ENCODE measurements at regions not wholly inside any gene's neighbourhood (a gene's known extent, or its start where the extent isn't known, plus 50 kb on each side); places are given as distances from the start of the nearest gene placed in this dataset.

DNA sequence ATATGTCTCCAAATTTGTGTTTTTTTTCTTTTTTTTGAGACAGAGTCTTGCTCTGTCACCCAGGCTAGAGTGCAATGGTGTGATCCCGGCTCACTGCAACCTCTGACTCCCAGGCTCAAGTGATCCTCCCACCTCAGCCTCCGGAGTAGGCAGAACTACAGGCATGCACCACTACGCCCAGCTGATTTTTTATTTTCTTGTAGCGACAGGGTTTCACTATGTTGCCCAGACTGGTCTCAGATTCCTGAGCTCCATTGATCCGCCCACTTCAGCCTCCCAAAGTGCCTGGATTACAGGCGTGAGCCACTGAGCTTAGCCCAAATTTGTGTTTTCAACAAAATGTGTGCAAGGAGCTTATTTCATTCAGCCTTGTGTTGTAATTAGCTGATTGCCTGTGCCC lies 59.0 kb upstream of the IFFO2 start:
- TF ChIP-seq EZH2 (IDR thresholded peaks at IDR 0.05; ENCODE audit: low read depth) = no peak
- TF ChIP-seq, protein P1, sequence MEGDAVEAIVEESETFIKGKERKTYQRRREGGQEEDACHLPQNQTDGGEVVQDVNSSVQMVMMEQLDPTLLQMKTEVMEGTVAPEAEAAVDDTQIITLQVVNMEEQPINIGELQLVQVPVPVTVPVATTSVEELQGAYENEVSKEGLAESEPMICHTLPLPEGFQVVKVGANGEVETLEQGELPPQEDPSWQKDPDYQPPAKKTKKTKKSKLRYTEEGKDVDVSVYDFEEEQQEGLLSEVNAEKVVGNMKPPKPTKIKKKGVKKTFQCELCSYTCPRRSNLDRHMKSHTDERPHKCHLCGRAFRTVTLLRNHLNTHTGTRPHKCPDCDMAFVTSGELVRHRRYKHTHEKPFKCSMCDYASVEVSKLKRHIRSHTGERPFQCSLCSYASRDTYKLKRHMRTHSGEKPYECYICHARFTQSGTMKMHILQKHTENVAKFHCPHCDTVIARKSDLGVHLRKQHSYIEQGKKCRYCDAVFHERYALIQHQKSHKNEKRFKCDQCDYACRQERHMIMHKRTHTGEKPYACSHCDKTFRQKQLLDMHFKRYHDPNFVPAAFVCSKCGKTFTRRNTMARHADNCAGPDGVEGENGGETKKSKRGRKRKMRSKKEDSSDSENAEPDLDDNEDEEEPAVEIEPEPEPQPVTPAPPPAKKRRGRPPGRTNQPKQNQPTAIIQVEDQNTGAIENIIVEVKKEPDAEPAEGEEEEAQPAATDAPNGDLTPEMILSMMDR (conservative IDR thresholded peaks at IDR 0.05) = no peak
- no peak overlapping the region for H2AFZ ChIP-seq
- H4K20me1 ChIP-seq (ENCODE audit: insufficient read depth) = no peaks in the 10 kb centered on the region
- ChIA-PET CTCF (interaction anchor here (0.7 kb wide), 1 partner anchor 37 kb away, joined by 5 read pairs; no protein-coding TSS in a partner anchor), POLR2A (ENCODE audit: unreplicated experiment) (interaction anchor here (0.5 kb wide), 1 partner anchor 1696 kb away, joined by 7 read pairs; no protein-coding TSS in a partner anchor)
- DNase-seq = no peak
- H3K4me3 ChIP-seq = no peak overlapping the region
- no peaks in the 10 kb centered on the region for H3K27me3 ChIP-seq (ENCODE audit: insufficient read depth, low read depth)
- H3K9me3 ChIP-seq (ENCODE audit: insufficient read depth, low read depth) = no peaks in the 10 kb centered on the region
- no peak overlapping the region for H3K4me2 ChIP-seq
- H3K4me1 ChIP-seq (replicated peaks; ENCODE audit: insufficient read depth) = peaks cover 33% of the 10 kb centered on the region
- no peaks in the 10 kb centered on the region for H3K9me2 ChIP-seq (ENCODE audit: insufficient read depth)
- no peaks in the 10 kb centered on the region for H3K36me3 ChIP-seq (ENCODE audit: low read depth)
- intact Hi-C loops (cut with micrococcal nuclease; ENCODE audit: unreplicated experiment) = loop anchor here (1.0 kb wide), 1 partner anchor 112 kb away; no protein-coding TSS in a partner anchor
- H3K79me2 ChIP-seq (ENCODE audit: low read depth) = no peaks in the 10 kb centered on the region
- no TSS peak for BruUV-seq (replicated peaks)
- H3K27ac ChIP-seq = no peak overlapping the region
- H3F3A ChIP-seq (ENCODE audit: insufficient read depth, low read depth) = peaks cover 28% of the 10 kb centered on the region

DNA sequence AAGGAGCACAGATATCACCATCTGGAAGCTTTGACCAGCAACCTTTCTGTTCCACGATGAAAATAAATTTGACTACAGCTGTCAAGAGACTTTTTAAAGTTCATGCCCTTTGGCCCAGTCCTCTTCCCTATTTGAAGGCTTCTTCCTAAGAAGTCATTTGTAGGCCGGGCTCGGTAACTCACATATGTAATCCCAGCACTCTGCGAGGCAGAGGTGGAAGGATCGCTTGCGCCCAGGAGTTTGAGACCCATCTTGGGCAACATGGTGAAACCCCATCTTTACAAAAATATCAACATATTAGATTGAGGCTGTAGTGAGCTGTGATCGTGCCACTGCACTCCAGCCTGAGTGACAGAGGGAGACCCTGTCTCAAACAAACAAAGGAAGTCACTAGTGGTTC lies 58.3 kb upstream of the IFFO2 start:
- DNase-seq = no peak
- H3K27ac ChIP-seq = no peak overlapping the region
- no peaks in the 10 kb centered on the region for H3K79me2 ChIP-seq (ENCODE audit: low read depth)
- H4K20me1 ChIP-seq (ENCODE audit: insufficient read depth) = no peaks in the 10 kb centered on the region
- TF ChIP-seq, protein P1 (conservative IDR thresholded peaks at IDR 0.05) = no peak
- no peak for TF ChIP-seq EZH2 (IDR thresholded peaks at IDR 0.05; ENCODE audit: low read depth)
- peaks cover 34% of the 10 kb centered on the region for H3F3A ChIP-seq (ENCODE audit: insufficient read depth, low read depth)
- peaks cover 40% of the 10 kb centered on the region for H3K4me1 ChIP-seq (replicated peaks; ENCODE audit: insufficient read depth)
- BruUV-seq (replicated peaks) = no TSS peak
- CTCF ChIA-PET = no interaction called here
- H3K4me3 ChIP-seq = no peak overlapping the region
- POLR2A ChIA-PET (ENCODE audit: unreplicated experiment) = no interaction called here
- H3K9me3 ChIP-seq (ENCODE audit: insufficient read depth, low read depth) = no peaks in the 10 kb centered on the region
- H3K27me3 ChIP-seq (ENCODE audit: insufficient read depth, low read depth) = no peaks in the 10 kb centered on the region
- no peaks in the 10 kb centered on the region for H3K36me3 ChIP-seq (ENCODE audit: low read depth)
- no peak overlapping the region for H3K4me2 ChIP-seq
- no peaks in the 10 kb centered on the region for H3K9me2 ChIP-seq (ENCODE audit: insufficient read depth)
- intact Hi-C loops (cut with micrococcal nuclease; ENCODE audit: unreplicated experiment) = loop anchor here (1.0 to 5.0 kb wide), 2 partner anchors 58 to 111 kb away; no protein-coding TSS in a partner anchor
- no peak overlapping the region for H2AFZ ChIP-seq

DNA sequence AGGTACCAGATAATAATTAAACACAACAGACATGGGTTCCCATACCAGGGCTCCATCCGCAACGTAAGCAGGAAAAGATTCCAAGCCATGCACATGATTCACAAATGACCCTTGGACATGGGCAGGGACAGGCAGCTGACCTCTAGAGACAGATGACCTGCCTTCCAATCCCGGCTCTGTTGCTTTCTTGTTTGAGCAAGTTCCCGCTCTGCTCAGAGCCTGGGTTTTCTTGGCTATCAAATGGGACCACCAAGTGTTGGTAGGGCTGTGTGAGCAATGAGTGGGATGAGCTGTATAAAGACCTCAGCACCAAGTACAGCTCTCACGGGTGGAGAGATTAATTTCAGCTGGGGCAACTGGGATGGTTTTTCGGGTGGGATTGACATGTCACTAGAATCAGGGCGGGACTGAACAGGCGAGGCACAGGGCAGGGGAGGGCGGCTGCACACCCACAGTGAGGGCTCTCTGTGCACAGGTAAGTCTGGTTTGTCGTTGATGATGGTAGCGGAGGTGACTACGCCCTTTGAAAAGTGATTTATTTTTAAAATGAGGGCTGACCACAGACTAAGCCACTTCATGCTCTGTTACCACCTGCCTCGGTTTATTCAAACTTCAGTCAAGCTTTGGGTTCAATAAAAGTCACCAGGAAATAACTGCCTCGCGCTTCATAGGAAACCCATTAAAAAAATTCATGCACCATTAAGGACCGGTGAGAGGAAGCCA lies 57.5 kb upstream of the IFFO2 start:
- no TSS peak for BruUV-seq (replicated peaks)
- CTCF ChIA-PET = no interaction called here

More for the DNA sequence above, 57.5 kb upstream of the IFFO2 start:
- Histone ChIP-seq H2AFZ (no peak overlapping the region), H3K79me2 (ENCODE audit: low read depth) (no peaks in the 10 kb centered on the region), H3K4me3 (no peak overlapping the region), H3K4me1 (replicated peaks; ENCODE audit: insufficient read depth) (peaks cover 48% of the 10 kb centered on the region), H3K9me3 (ENCODE audit: insufficient read depth, low read depth) (no peaks in the 10 kb centered on the region), H3K4me2 (no peak overlapping the region), H3K9me2 (ENCODE audit: insufficient read depth) (no peaks in the 10 kb centered on the region), H3K27me3 (ENCODE audit: insufficient read depth, low read depth) (no peaks in the 10 kb centered on the region), H4K20me1 (ENCODE audit: insufficient read depth) (no peaks in the 10 kb centered on the region), H3K27ac (no peak overlapping the region), H3F3A (ENCODE audit: insufficient read depth, low read depth) (peaks cover 42% of the 10 kb centered on the region), H3K36me3 (ENCODE audit: low read depth) (no peaks in the 10 kb centered on the region)
- POLR2A ChIA-PET (ENCODE audit: unreplicated experiment) = no interaction called here
- intact Hi-C loops (cut with micrococcal nuclease; ENCODE audit: unreplicated experiment) = loop anchor here (5.0 kb wide), 1 partner anchor 58 kb away; no protein-coding TSS in a partner anchor
- no peak for DNase-seq
- TF ChIP-seq, protein P1 (conservative IDR thresholded peaks at IDR 0.05) = no peak
- no peak for TF ChIP-seq EZH2 (IDR thresholded peaks at IDR 0.05; ENCODE audit: low read depth)
